ENCODE measurements at regions not wholly inside any gene's neighbourhood (a gene's known extent, or its start where the extent isn't known, plus 50 kb on each side); places are given as distances from the start of the nearest gene placed in this dataset.
"Not testable (repeated sequence)": the region's sequence is repeated elsewhere in the genome, so short reads cannot be mapped to it uniquely, and the experiment has no call there.

- no peak for FAIRE-seq
Measured at GRCh38 chrX:41009850-41010846, 75.1 kb upstream of the USP9X start.

DNA sequence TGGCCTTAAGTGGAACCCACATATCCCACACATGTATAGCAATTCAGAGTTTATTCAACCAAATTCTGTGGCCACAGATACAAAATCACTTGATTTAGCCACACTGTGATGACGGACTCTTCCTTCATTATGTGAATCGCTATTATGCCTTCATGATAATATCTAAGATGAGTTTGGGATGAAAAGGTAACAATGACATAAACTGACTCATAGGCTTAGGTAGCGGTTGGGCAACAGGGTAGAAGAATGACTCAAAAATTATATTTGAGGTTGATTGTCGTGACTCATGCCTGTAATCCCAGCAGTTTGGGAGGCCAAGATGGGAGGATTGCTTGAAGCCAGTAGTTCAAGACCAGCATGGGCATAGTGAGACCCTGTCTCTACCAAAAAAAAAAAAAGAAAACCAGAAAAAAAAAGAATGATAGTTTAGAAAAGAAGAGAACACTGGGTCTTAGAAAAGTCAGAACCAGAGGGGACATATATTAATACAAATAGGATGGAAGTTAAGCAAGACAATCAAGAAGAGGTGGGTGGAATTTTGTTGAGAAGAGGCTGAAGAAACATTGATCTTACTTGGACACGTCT, 70.4 kb upstream of the USP9X start:
- no peak for FAIRE-seq

DNA sequence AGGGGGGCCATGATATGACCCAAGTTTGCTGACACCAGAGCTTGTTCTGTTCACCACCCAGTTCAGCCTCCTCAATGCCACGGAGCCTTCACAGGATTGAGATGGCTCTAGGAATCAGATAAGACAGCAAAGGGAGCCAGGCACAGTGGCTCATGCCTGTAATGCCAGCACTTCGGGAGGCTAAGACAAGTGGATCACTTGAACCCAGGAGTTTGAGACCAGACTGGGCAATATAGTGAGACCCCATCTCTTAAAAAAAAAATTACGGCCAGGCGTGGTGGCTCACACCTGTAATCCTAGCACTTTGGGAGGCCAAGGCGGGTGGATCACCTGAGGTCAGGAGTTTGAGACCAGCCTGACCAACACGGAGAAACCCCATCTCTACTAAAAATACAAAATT, 67.5 kb upstream of the USP9X start:
- not testable (repeated sequence) for FAIRE-seq

- not testable (repeated sequence) for FAIRE-seq
Measured at GRCh38 chrX:41018391-41019040, 66.7 kb upstream of the USP9X start.

- no peak for FAIRE-seq
Measured at GRCh38 chrX:41019041-41019392, 66.2 kb upstream of the USP9X start.

- FAIRE-seq = no peak
Measured at GRCh38 chrX:41022566-41022965, 62.7 kb upstream of the USP9X start.

DNA sequence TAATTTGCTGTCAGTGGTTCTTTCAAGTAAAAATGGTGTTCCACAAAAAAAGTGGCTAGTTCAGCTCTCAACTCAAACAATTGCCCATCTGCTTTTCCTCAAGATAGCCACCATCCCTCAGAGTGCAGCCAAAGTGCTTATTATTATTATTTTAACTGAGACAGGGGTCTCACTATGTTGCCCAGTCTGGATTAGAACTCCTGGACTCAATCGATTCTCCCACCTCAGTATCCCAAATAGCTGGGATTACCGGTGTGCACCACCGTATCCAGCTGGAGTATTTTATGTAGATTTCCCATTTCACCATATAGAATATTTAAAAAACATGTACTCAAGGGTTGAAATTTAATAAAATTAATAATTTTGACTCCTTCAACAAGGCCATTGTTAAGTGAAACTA, 62.1 kb upstream of the USP9X start:
- FAIRE-seq = no peak

DNA sequence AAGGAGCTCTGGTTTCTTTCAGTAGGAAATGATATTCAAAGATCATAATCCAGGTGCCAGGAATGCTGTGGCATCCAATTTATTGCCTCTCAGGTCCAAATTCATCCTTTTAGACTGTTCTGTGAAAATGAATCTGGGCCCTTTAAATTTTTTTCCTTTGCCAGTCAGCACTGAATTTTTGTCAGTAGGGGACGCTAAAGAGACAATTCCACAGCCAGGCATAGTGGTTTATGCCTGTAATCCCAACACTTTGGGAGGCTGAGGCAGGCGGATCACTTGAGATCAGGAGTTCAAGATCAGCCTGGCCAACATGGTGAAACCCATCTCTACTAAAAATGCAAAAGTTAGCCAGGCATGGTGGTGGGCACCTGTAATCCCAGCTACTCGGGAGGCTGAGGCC, 60.9 kb upstream of the USP9X start:
- FAIRE-seq = not testable (repeated sequence)

- FAIRE-seq = no peak
Measured at GRCh38 chrX:41024755-41025154, 60.5 kb upstream of the USP9X start.

DNA sequence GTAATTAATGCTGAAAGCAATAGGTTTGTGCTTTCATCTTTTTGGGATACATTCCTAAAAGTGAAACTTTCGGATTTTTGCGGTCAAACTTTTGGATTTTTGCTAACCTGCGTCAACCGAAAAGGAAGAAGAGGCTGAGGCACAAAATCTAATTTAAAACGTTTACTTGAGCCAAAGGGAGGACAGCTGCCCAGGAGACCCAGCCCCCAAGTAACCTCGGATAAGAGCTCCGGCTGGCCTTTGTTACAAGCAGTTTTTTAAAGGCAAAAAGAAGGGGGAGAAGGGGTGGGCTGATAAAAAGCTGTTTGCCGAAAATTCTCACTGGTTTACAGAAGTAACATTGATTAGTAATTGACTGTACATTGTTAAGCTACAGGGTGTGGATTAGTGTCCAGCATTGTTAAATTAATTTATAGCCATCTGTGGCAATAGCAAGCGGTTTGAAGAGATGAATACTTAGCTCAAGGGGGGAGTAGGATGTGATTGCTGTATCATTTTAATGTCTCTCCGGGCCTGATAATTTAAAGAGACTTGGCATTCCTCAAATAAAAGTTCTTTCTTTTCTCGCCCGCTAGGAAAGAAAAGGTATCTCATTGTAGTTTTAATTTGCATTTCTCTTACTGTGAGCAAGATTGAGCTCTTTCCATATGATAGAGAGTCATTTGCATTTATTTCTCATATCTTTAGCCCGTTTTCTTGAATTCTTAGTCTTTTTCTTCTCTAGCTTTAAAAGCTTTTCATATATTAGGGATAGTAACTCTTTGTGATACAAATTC, 59.1 kb upstream of the USP9X start:
- FAIRE-seq = no peak

DNA sequence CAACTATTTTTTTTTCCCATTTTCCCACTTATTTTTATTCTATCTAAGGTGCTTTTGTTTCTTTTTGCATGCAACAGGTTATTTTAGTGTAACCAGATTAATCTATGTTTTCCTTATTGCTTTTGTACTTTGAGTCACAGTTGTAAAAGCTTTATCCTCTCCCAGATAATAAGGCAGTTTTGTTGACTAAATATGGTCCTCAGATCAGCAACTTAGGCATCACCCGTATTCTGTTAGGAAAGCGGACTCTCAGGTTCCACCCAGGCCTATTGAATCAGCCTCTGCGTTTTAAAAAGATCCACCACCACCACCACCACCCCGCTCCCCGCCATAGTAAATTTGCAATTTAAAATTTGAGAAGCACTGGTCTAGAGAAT, 58.6 kb upstream of the USP9X start:
- FAIRE-seq = no peak

DNA sequence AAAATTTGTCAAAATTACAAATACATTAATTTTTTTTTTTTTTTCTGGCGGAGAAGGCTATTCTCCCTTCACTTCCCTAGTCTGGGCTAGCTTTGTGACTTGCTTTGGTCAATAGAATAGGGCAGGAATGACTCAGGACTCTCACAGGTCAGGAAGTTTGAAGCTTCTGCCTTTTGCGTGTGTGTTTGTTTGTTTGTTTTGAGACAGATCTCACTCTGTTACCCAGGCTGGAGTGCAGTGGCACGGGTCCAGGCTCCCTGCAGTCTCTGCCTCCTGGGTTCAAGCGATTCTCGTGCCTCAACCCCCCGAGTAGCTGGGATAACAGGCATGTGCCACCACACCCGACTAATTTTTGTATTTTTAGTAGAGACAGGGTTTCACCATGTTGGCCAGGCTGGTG, 55.9 kb upstream of the USP9X start:
- FAIRE-seq = no peak

GRCh38 chrX:41031256-41031967, 53.8 kb upstream of the USP9X start:
- no peak for FAIRE-seq

GRCh38 chrX:41033299-41033698, 51.9 kb upstream of the USP9X start:
- no peak for FAIRE-seq

DNA sequence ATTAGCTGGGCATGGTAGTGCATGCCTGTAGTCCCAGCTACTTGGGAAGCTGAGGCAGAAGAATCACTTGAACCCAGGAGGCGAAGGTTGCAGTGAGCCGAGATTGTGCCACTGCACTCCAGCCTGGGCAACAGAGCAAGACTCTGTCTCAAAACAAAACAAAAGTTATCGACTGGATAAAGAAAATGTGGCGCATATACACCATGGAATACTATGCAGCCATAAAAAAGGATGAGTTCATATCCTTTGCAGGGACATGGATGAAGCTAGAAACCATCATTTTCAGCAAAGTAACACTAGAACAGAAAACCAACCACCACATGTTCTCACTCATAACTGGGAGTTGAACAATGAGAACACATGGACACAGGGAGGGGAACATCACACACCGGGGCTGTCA, 50.3 kb upstream of the USP9X start:
- not testable (repeated sequence) for FAIRE-seq

Data from A204.1 (cell line).